Stimulated activated CD8-positive, alpha-beta memory T cell treated with anti-CD3 and anti-CD28 coated beads, Interleukin-15, amount 100 ng/mL, for 4 hours (primary cell): ENCODE measurements at regions not wholly inside any gene's neighbourhood (a gene's known extent, or its start where the extent isn't known, plus 50 kb on each side); places are given as distances from the start of the nearest gene placed in this dataset.

ENCODE experiments used
- DNase-seq, 2 donors: peaks; one replicate each; pipeline ENCODE4 v3.0.0-alpha.2; 2020; ENCODE audit warnings: low read depth in 2 of 2

GRCh38 chr2:234768608-234769196 lies 183.1 kb upstream of the SH3BP4 start:
- no peak for DNase-seq

- no peak for DNase-seq
Measured at GRCh38 chr2:234765279-234765678, 186.5 kb upstream of the SH3BP4 start.

GRCh38 chr2:234764372-234764771 lies 187.4 kb upstream of the SH3BP4 start:
- no peak for DNase-seq

- no peak for DNase-seq
Measured at GRCh38 chr2:234763002-234763873, 188.6 kb upstream of the SH3BP4 start.

- DNase-seq: no peak
Measured at GRCh38 chr2:234761910-234762309, 189.9 kb upstream of the SH3BP4 start.

GRCh38 chr2:234754126-234754525 lies 197.7 kb upstream of the SH3BP4 start:
- DNase-seq: no peak

- DNase-seq: no peak
Measured at GRCh38 chr2:234753701-234754100, 198.1 kb upstream of the SH3BP4 start.

- DNase-seq: no peak
Measured at GRCh38 chr2:234752966-234753365, 198.9 kb upstream of the SH3BP4 start.

- no peak for DNase-seq
Measured at GRCh38 chr2:234751275-234751973, 200.4 kb upstream of the SH3BP4 start.

GRCh38 chr2:234747833-234748559 lies 203.8 kb upstream of the SH3BP4 start:
- no peak for DNase-seq

- DNase-seq: no peak
Measured at GRCh38 chr2:234747032-234747431, 204.8 kb upstream of the SH3BP4 start.

GRCh38 chr2:234745347-234745746 lies 206.5 kb upstream of the SH3BP4 start:
- DNase-seq: no peak

- no peak for DNase-seq
Measured at GRCh38 chr2:234741976-234742375, 209.8 kb upstream of the SH3BP4 start.

GRCh38 chr2:234739061-234739460 lies 212.8 kb upstream of the SH3BP4 start:
- DNase-seq: no peak

- DNase-seq: no peak
Measured at GRCh38 chr2:234735829-234736228, 216.0 kb upstream of the SH3BP4 start.

- DNase-seq: no peak
Measured at GRCh38 chr2:234733795-234734600, 217.8 kb upstream of the SH3BP4 start.

- no peak for DNase-seq
Measured at GRCh38 chr2:234733093-234733489, 218.7 kb upstream of the SH3BP4 start.

GRCh38 chr2:234732404-234733092 lies 219.3 kb upstream of the SH3BP4 start:
- DNase-seq: no peak

- DNase-seq: no peak
Measured at GRCh38 chr2:234731236-234731635, 220.6 kb upstream of the SH3BP4 start.

- DNase-seq: no peak
Measured at GRCh38 chr2:234730066-234730640, 221.7 kb upstream of the SH3BP4 start.
